ENCODE measurements at regions not wholly inside any gene's neighbourhood (a gene's known extent, or its start where the extent isn't known, plus 50 kb on each side); places are given as distances from the start of the nearest gene placed in this dataset.

GRCh38 chr1:234926559-234927311 lies 201.9 kb downstream of the TOMM20 start:
- Histone ChIP-seq H3K4me3 (ENCODE audit: insufficient read depth, low read depth, low read length, poor library complexity, severe bottlenecking) (peak overlapping the region; percentile 35), H3K27me3 (replicated peaks; ENCODE audit: control insufficient read depth, insufficient read depth, low read length, poor library complexity, severe bottlenecking) (no peaks in the 10 kb centered on the region), H3K36me3 (ENCODE audit: control insufficient read depth, insufficient read depth, low read length) (no peaks in the 10 kb centered on the region), H3K27ac (ENCODE audit: insufficient read depth, low read length, poor library complexity, severe bottlenecking) (peak overlapping the region; percentile 52), H3K4me1 (ENCODE audit: control insufficient read depth, insufficient read depth, low read length, poor library complexity, severe bottlenecking) (peaks cover 22% of the 10 kb centered on the region), H3K9me3 (ENCODE audit: control insufficient read depth, low read length) (no peaks in the 10 kb centered on the region)
- no peak for DNase-seq

GRCh38 chr1:234926264-234926558 lies 202.4 kb downstream of the TOMM20 start:
- Histone ChIP-seq H3K4me3 (ENCODE audit: insufficient read depth, low read depth, low read length, poor library complexity, severe bottlenecking) (peak overlapping the region; percentile 35), H3K4me1 (ENCODE audit: control insufficient read depth, insufficient read depth, low read length, poor library complexity, severe bottlenecking) (peaks cover 22% of the 10 kb centered on the region), H3K27me3 (replicated peaks; ENCODE audit: control insufficient read depth, insufficient read depth, low read length, poor library complexity, severe bottlenecking) (no peaks in the 10 kb centered on the region), H3K27ac (ENCODE audit: insufficient read depth, low read length, poor library complexity, severe bottlenecking) (peak overlapping the region; percentile 52), H3K9me3 (ENCODE audit: control insufficient read depth, low read length) (no peaks in the 10 kb centered on the region), H3K36me3 (ENCODE audit: control insufficient read depth, insufficient read depth, low read length) (no peaks in the 10 kb centered on the region)
- no peak for DNase-seq

GRCh38 chr1:234925440-234926263 lies 203.0 kb downstream of the TOMM20 start:
- peak overlapping the region; percentile 52 for H3K27ac ChIP-seq (ENCODE audit: insufficient read depth, low read length, poor library complexity, severe bottlenecking)
- peaks cover 22% of the 10 kb centered on the region for H3K4me1 ChIP-seq (ENCODE audit: control insufficient read depth, insufficient read depth, low read length, poor library complexity, severe bottlenecking)
- H3K4me3 ChIP-seq (ENCODE audit: insufficient read depth, low read depth, low read length, poor library complexity, severe bottlenecking) = peak overlapping the region; percentile 7
- H3K27me3 ChIP-seq (replicated peaks; ENCODE audit: control insufficient read depth, insufficient read depth, low read length, poor library complexity, severe bottlenecking) = no peaks in the 10 kb centered on the region
- no peaks in the 10 kb centered on the region for H3K9me3 ChIP-seq (ENCODE audit: control insufficient read depth, low read length)
- no peaks in the 10 kb centered on the region for H3K36me3 ChIP-seq (ENCODE audit: control insufficient read depth, insufficient read depth, low read length)
- DNase-seq = no peak

- peaks cover 22% of the 10 kb centered on the region for H3K4me1 ChIP-seq (ENCODE audit: control insufficient read depth, insufficient read depth, low read length, poor library complexity, severe bottlenecking)
- DNase-seq = peak in 1 of 3 donors; percentile 5
- no peak overlapping the region for H3K27ac ChIP-seq (ENCODE audit: insufficient read depth, low read length, poor library complexity, severe bottlenecking)
- no peaks in the 10 kb centered on the region for H3K27me3 ChIP-seq (replicated peaks; ENCODE audit: control insufficient read depth, insufficient read depth, low read length, poor library complexity, severe bottlenecking)
- no peaks in the 10 kb centered on the region for H3K9me3 ChIP-seq (ENCODE audit: control insufficient read depth, low read length)
- no peak overlapping the region for H3K4me3 ChIP-seq (ENCODE audit: insufficient read depth, low read depth, low read length, poor library complexity, severe bottlenecking)
- no peaks in the 10 kb centered on the region for H3K36me3 ChIP-seq (ENCODE audit: control insufficient read depth, insufficient read depth, low read length)
These were observed 203.9 kb downstream of the TOMM20 start for GRCh38 chr1:234924450-234925355.

- H3K4me3 ChIP-seq (ENCODE audit: insufficient read depth, low read depth, low read length, poor library complexity, severe bottlenecking) = no peak overlapping the region
- DNase-seq = no peak
- no peaks in the 10 kb centered on the region for H3K9me3 ChIP-seq (ENCODE audit: control insufficient read depth, low read length)
- no peak overlapping the region for H3K27ac ChIP-seq (ENCODE audit: insufficient read depth, low read length, poor library complexity, severe bottlenecking)
- no peaks in the 10 kb centered on the region for H3K27me3 ChIP-seq (replicated peaks; ENCODE audit: control insufficient read depth, insufficient read depth, low read length, poor library complexity, severe bottlenecking)
- H3K4me1 ChIP-seq (ENCODE audit: control insufficient read depth, insufficient read depth, low read length, poor library complexity, severe bottlenecking) = peaks cover 22% of the 10 kb centered on the region
- H3K36me3 ChIP-seq (ENCODE audit: control insufficient read depth, insufficient read depth, low read length) = no peaks in the 10 kb centered on the region
These were observed 205.0 kb downstream of the TOMM20 start for GRCh38 chr1:234923626-234924025.

GRCh38 chr1:234922987-234923386 lies 205.7 kb downstream of the TOMM20 start:
- Histone ChIP-seq H3K27me3 (replicated peaks; ENCODE audit: control insufficient read depth, insufficient read depth, low read length, poor library complexity, severe bottlenecking) (no peaks in the 10 kb centered on the region), H3K4me1 (ENCODE audit: control insufficient read depth, insufficient read depth, low read length, poor library complexity, severe bottlenecking) (peaks cover 22% of the 10 kb centered on the region), H3K27ac (ENCODE audit: insufficient read depth, low read length, poor library complexity, severe bottlenecking) (no peak overlapping the region), H3K4me3 (ENCODE audit: insufficient read depth, low read depth, low read length, poor library complexity, severe bottlenecking) (no peak overlapping the region), H3K9me3 (ENCODE audit: control insufficient read depth, low read length) (no peaks in the 10 kb centered on the region), H3K36me3 (ENCODE audit: control insufficient read depth, insufficient read depth, low read length) (no peaks in the 10 kb centered on the region)
- no peak for DNase-seq

GRCh38 chr1:234921266-234922062 lies 207.2 kb downstream of the TOMM20 start:
- Histone ChIP-seq H3K4me3 (ENCODE audit: insufficient read depth, low read depth, low read length, poor library complexity, severe bottlenecking) (no peak overlapping the region), H3K9me3 (ENCODE audit: control insufficient read depth, low read length) (no peaks in the 10 kb centered on the region), H3K27me3 (replicated peaks; ENCODE audit: control insufficient read depth, insufficient read depth, low read length, poor library complexity, severe bottlenecking) (no peaks in the 10 kb centered on the region), H3K4me1 (ENCODE audit: control insufficient read depth, insufficient read depth, low read length, poor library complexity, severe bottlenecking) (peaks cover 7% of the 10 kb centered on the region), H3K27ac (ENCODE audit: insufficient read depth, low read length, poor library complexity, severe bottlenecking) (no peak overlapping the region), H3K36me3 (ENCODE audit: control insufficient read depth, insufficient read depth, low read length) (no peaks in the 10 kb centered on the region)
- DNase-seq = no peak

GRCh38 chr1:234920843-234921140 lies 207.8 kb downstream of the TOMM20 start:
- Histone ChIP-seq H3K27me3 (replicated peaks; ENCODE audit: control insufficient read depth, insufficient read depth, low read length, poor library complexity, severe bottlenecking) (no peaks in the 10 kb centered on the region), H3K4me1 (ENCODE audit: control insufficient read depth, insufficient read depth, low read length, poor library complexity, severe bottlenecking) (peaks cover under 1% of the 10 kb centered on the region), H3K9me3 (ENCODE audit: control insufficient read depth, low read length) (no peaks in the 10 kb centered on the region), H3K4me3 (ENCODE audit: insufficient read depth, low read depth, low read length, poor library complexity, severe bottlenecking) (no peak overlapping the region), H3K27ac (ENCODE audit: insufficient read depth, low read length, poor library complexity, severe bottlenecking) (no peak overlapping the region), H3K36me3 (ENCODE audit: control insufficient read depth, insufficient read depth, low read length) (no peaks in the 10 kb centered on the region)
- DNase-seq = no peak

- no peak overlapping the region for H3K27ac ChIP-seq (ENCODE audit: insufficient read depth, low read length, poor library complexity, severe bottlenecking)
These were observed 208.3 kb downstream of the TOMM20 start for GRCh38 chr1:234920136-234920842.

More at GRCh38 chr1:234920136-234920842, 208.3 kb downstream of the TOMM20 start:
- no peaks in the 10 kb centered on the region for H3K9me3 ChIP-seq (ENCODE audit: control insufficient read depth, low read length)
- no peak for DNase-seq
- no peaks in the 10 kb centered on the region for H3K4me1 ChIP-seq (ENCODE audit: control insufficient read depth, insufficient read depth, low read length, poor library complexity, severe bottlenecking)
- H3K27me3 ChIP-seq (replicated peaks; ENCODE audit: control insufficient read depth, insufficient read depth, low read length, poor library complexity, severe bottlenecking) = no peaks in the 10 kb centered on the region
- no peak overlapping the region for H3K4me3 ChIP-seq (ENCODE audit: insufficient read depth, low read depth, low read length, poor library complexity, severe bottlenecking)
- no peaks in the 10 kb centered on the region for H3K36me3 ChIP-seq (ENCODE audit: control insufficient read depth, insufficient read depth, low read length)

All from effector memory CD4-positive, alpha-beta T cell (primary cell).